ENCODE measurements at regions not wholly inside any gene's neighbourhood (a gene's known extent, or its start where the extent isn't known, plus 50 kb on each side); places are given as distances from the start of the nearest gene placed in this dataset.

DNA sequence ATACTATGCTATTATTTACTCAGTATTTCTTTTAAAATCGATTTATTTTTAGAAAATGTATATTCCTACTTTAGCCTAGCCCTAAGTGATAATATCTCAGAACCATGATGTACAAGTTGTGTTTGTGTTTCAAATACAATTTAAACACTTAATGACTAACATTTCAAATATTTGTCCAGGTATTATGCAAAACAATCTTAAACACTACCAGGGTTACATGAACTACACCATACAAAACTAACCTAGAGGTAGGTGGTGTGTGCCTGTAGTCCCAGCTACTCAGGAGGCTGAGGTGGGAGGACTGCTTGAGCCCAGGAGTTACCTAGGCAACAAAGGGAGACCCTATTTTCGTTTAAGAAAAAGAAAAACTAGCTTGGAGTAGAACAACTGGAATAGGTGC lies 83.0 kb upstream of the TMEM33 start:
- no peak overlapping the region for H3K9ac ChIP-seq (ENCODE audit: low read depth, low read length)
- no peak overlapping the region for H4K91ac ChIP-seq (ENCODE audit: insufficient read depth, low read depth, low read length)
- H3K4me1 ChIP-seq (ENCODE audit: control insufficient read depth, insufficient read depth, low read length): no peaks in the 10 kb centered on the region
- POLR2A ChIA-PET (ENCODE audit: unreplicated experiment): no interaction called here
- H2BK5ac ChIP-seq (ENCODE audit: low read depth, low read length, poor library complexity, severe bottlenecking): no peak overlapping the region
- no peaks in the 10 kb centered on the region for H3K36me3 ChIP-seq (ENCODE audit: control insufficient read depth, insufficient read depth, low read length)
- H2AK9ac ChIP-seq (replicated peaks; ENCODE audit: low read depth, low read length, poor library complexity): no peak overlapping the region
- in situ Hi-C loops (cut with MboI; ENCODE audit: low sequenced_read_pairs) (no loop called here), intact Hi-C loops (cut with micrococcal nuclease) (no loop called here), dilution Hi-C loops (cut with HindIII; ENCODE audit: low sequenced_read_pairs, unreplicated experiment) (no loop called here)
- H3K23ac ChIP-seq (ENCODE audit: low read depth, low read length): no peak overlapping the region
- no peaks in the 10 kb centered on the region for H3K9me1 ChIP-seq (ENCODE audit: insufficient read depth, low read length)
- H3K18ac ChIP-seq (ENCODE audit: low read depth, low read length): no peak overlapping the region
- no peak overlapping the region for H4K8ac ChIP-seq (ENCODE audit: low read depth in 2 of 2, low read length in 2 of 2)
- H3K4ac ChIP-seq (ENCODE audit: low read depth, low read length): no peak overlapping the region
- WGBS, 2 experiments (ENCODE audit: extremely low coverage in 2 of 2, insufficient read length in 1 of 2): 0% methylated on average over 1 of the region's 2 CpGs; no CpG with 5 or more reads in 1 of the 2 experiments
- TF ChIP-seq MXI1 (IDR thresholded peaks at IDR 0.05; ENCODE audit: borderline replicate concordance, low read depth, low read length): no peak
- no peak for TF ChIP-seq CEBPB (IDR thresholded peaks at IDR 0.05; ENCODE audit: low read depth, low read length)
- no peak for TF ChIP-seq RFX5 (IDR thresholded peaks at IDR 0.05; ENCODE audit: low read depth, low read length)
- TF ChIP-seq CHD1 (IDR thresholded peaks at IDR 0.05; ENCODE audit: low read depth, low read length): no peak
- TF ChIP-seq RCOR1 (IDR thresholded peaks at IDR 0.05; ENCODE audit: insufficient replicate concordance, low read length): no peak
- no peak for TF ChIP-seq SMC3 (IDR thresholded peaks at IDR 0.05; ENCODE audit: low read depth, low read length)
- TF ChIP-seq BHLHE40 (IDR thresholded peaks at IDR 0.05; ENCODE audit: low read depth, low read length): no peak
- no peak for TF ChIP-seq MAZ (IDR thresholded peaks at IDR 0.05; ENCODE audit: borderline replicate concordance, low read depth, low read length)
- TF ChIP-seq, protein P1, sequence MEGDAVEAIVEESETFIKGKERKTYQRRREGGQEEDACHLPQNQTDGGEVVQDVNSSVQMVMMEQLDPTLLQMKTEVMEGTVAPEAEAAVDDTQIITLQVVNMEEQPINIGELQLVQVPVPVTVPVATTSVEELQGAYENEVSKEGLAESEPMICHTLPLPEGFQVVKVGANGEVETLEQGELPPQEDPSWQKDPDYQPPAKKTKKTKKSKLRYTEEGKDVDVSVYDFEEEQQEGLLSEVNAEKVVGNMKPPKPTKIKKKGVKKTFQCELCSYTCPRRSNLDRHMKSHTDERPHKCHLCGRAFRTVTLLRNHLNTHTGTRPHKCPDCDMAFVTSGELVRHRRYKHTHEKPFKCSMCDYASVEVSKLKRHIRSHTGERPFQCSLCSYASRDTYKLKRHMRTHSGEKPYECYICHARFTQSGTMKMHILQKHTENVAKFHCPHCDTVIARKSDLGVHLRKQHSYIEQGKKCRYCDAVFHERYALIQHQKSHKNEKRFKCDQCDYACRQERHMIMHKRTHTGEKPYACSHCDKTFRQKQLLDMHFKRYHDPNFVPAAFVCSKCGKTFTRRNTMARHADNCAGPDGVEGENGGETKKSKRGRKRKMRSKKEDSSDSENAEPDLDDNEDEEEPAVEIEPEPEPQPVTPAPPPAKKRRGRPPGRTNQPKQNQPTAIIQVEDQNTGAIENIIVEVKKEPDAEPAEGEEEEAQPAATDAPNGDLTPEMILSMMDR (conservative IDR thresholded peaks at IDR 0.05; ENCODE audit: low read depth, low read length): no peak
- TF ChIP-seq FOS (IDR thresholded peaks at IDR 0.05; ENCODE audit: low read depth, low read length): no peak
- TF ChIP-seq, protein P2, sequence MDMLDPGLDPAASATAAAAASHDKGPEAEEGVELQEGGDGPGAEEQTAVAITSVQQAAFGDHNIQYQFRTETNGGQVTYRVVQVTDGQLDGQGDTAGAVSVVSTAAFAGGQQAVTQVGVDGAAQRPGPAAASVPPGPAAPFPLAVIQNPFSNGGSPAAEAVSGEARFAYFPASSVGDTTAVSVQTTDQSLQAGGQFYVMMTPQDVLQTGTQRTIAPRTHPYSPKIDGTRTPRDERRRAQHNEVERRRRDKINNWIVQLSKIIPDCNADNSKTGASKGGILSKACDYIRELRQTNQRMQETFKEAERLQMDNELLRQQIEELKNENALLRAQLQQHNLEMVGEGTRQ (IDR thresholded peaks at IDR 0.05; ENCODE audit: low read depth, low read length): no peak
- TF ChIP-seq RAD21 (IDR thresholded peaks at IDR 0.05; ENCODE audit: low read length): no peak
- TF ChIP-seq MAFK (IDR thresholded peaks at IDR 0.05; ENCODE audit: low read depth, low read length): no peak
- no peak for TF ChIP-seq POLR2A (IDR thresholded peaks at IDR 0.05; ENCODE audit: low read depth, low read length)
- no peak for TF ChIP-seq NFE2L2 (IDR thresholded peaks at IDR 0.05; ENCODE audit: low read depth, low read length)
- TF ChIP-seq, protein P3, sequence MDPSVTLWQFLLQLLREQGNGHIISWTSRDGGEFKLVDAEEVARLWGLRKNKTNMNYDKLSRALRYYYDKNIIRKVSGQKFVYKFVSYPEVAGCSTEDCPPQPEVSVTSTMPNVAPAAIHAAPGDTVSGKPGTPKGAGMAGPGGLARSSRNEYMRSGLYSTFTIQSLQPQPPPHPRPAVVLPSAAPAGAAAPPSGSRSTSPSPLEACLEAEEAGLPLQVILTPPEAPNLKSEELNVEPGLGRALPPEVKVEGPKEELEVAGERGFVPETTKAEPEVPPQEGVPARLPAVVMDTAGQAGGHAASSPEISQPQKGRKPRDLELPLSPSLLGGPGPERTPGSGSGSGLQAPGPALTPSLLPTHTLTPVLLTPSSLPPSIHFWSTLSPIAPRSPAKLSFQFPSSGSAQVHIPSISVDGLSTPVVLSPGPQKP (IDR thresholded peaks at IDR 0.05; ENCODE audit: borderline replicate concordance, low read depth, low read length): no peak
- H3K27ac ChIP-seq (ENCODE audit: insufficient read depth, low read length): no peak overlapping the region
- H3K4me2 ChIP-seq (ENCODE audit: low read depth, low read length): no peak overlapping the region
- H3K56ac ChIP-seq (ENCODE audit: extremely low read depth, insufficient read depth, low read length): no peak overlapping the region
- H2AK5ac ChIP-seq (ENCODE audit: low read depth, low read length): no peak overlapping the region
- no peak overlapping the region for H2AFZ ChIP-seq (replicated peaks; ENCODE audit: low read length, poor library complexity)
- no peaks in the 10 kb centered on the region for H3K79me1 ChIP-seq (ENCODE audit: low read depth in 1 of 2, low read length in 2 of 2)
- no TSS peak for BruUV-seq (replicated peaks)
- no peak overlapping the region for H2BK20ac ChIP-seq (ENCODE audit: low read depth, low read length)
- no peak overlapping the region for H4K5ac ChIP-seq (ENCODE audit: low read depth, low read length)
- no peak for DNase-seq
- H4K20me1 ChIP-seq (ENCODE audit: insufficient read depth, low read length): no peaks in the 10 kb centered on the region
- H3K4me3 ChIP-seq (ENCODE audit: insufficient read depth, low read depth, low read length): no peak overlapping the region
- no peak overlapping the region for H2BK120ac ChIP-seq (ENCODE audit: low read depth, low read length)
- H2BK15ac ChIP-seq (ENCODE audit: low read depth, low read length): no peak overlapping the region
- H3K9me3 ChIP-seq (ENCODE audit: control insufficient read depth, insufficient read depth, low read length): no peaks in the 10 kb centered on the region
- no peak for ATAC-seq (ENCODE audit: low read depth)
- no peak overlapping the region for H3K14ac ChIP-seq (replicated peaks; ENCODE audit: low read depth, low read length)
- H3K27me3 ChIP-seq (ENCODE audit: control insufficient read depth, insufficient read depth, low read length): peaks cover 1% of the 10 kb centered on the region; the same call in 1 of the 2 replicates
- CTCF ChIA-PET: interaction anchor here (0.6 kb wide), 1 partner anchor 774 kb away, joined by 3 read pairs; no protein-coding TSS in a partner anchor
